Heart left ventricle (tissue), 13 donors: ENCODE measurements at regions not wholly inside any gene's neighbourhood (a gene's known extent, or its start where the extent isn't known, plus 50 kb on each side); places are given as distances from the start of the nearest gene placed in this dataset.

Experiments used
- CTCF ChIP-seq, 12 donors: fragments of 200-600 bp; sonication (generic) in 4 of 12; IDR thresholded peaks; one replicate each; pipeline versions ENCODE4 v1.5.0 to v1.8.0; 2018 to 2022; ENCODE audit warnings: antibody characterized with exemption in 12 of 12, mild to moderate bottlenecking in 5 of 12
- POLR2A ChIP-seq, 2 donors: fragments of 450-650 bp; IDR thresholded peaks; one replicate each; pipeline ENCODE4 v1.6.1; 2017; ENCODE audit warnings: antibody characterized with exemption in 2 of 2, mild to moderate bottlenecking in 2 of 2, moderate library complexity in 2 of 2
- donor health status: ischemic (EF 13 %, LVEDD 7.1; RV severe dilation, severe dysfunction).
- donor health status: DM: no; HTN: yes; CAD: no.
- donor health status: DM: no; HTN: no; CAD: no.
- donor health status: ischemic (EF 25% LVEDD 6.9; RV normal size, moderate dysfunction).
- donor health status: ischemic (EF 25% LVEDD 5.7; RV mildly dilated, moderate dysfunction).
- donor health status: ischemic (EF 35%, LVEDD 5.7; RV mildly dilated, moderate dysfunction).
- donor health status: nonischemic (EF 11% LVEDD 7.7; RV severe dilation, severe dysfunction).
- donor health status: DM: yes; HTN: yes; CAD: no.
- donor health status: PGD.
- donor health status: ischemic (EF 29% LVEDD 5.4; RV normal size, mild dysfunction).
- donor health status: nonischemic (EF 23%, LVEDD 6.1; RV moderate dilation, normal function).

DNA sequence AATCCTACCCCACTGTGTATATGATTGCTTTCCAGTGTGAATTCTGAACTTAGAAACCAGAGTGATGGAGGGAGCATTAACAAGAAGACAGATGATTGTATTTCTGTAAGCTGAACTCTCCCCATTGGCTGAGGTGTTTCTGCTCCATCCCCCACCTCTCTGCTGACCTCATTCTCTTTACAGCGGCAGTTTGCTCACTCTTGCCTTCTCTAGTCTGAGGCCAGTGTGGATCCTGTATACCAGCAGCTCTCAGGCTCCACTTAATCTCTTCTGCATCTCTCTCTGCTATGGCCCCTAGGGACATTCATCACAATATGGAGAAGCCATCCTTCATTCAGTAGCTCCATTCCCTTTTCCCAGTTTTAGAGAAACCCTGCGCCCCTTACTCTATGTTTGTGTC, 358.8 kb downstream of the MAN2A1 start:
- TF ChIP-seq CTCF (IDR thresholded peaks at IDR 0.05), result no peak
- TF ChIP-seq POLR2A (IDR thresholded peaks at IDR 0.05), result no peak
